ENCODE measurements at regions not wholly inside any gene's neighbourhood (a gene's known extent, or its start where the extent isn't known, plus 50 kb on each side); places are given as distances from the start of the nearest gene placed in this dataset.

DNA sequence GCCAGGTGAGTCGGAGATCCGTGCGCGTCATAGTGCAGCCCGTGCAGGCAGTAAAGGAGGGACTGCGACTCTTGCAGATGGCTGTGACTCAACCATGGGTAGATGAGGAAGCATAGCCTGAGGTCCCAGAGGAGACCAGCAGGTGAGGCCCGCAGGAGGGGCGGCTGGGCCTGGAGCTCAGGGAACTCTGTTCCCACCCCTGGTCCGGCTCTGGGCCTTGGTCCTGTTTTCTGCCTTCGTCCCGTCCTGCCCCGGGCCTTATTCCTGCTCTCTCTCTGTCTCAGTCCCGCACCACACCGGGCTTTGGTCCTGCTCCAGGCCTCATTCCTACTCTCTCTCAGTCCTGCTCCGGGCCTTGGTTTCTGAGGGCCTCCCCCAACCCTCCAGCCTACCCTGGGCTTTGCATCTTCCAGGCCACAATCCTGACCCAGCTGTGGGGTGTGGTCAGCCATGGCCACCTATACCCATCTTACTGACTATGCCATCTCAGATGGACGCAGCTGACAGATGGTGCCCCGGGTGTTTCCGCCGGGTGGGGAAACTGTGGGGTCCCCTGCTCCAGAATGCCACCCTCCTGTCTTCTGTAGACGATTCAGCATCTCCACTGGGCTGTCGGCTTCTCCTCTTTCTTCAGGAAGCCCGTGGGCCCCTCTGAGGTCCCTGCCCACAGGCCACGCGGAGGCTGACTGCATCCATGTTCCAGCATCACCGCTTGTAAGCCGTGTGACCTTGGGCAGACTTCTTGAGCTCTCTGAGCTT lies 1134.1 kb downstream of the BRD1 start:
- Mint-ChIP-seq H3K9me3 (no peaks in the 10 kb centered on the region), H3K27ac (no peak overlapping the region), H3K4me1 (no peaks in the 10 kb centered on the region), H3K4me3 (no peak overlapping the region), H3K27me3 (ENCODE audit: low read depth in 2 of 2) (no peaks in the 10 kb centered on the region), H3K36me3 (no peaks in the 10 kb centered on the region)
- ATAC-seq: no peak
- no peaks in the 10 kb centered on the region for H3K36me3 ChIP-seq (ENCODE audit: control insufficient read depth, insufficient read depth, low read length)
- H3K27ac ChIP-seq (ENCODE audit: low read length): no peak overlapping the region
- no peaks in the 10 kb centered on the region for H3K27me3 ChIP-seq (ENCODE audit: control insufficient read depth, insufficient read depth, low read length)
- H3K9me3 ChIP-seq (ENCODE audit: control insufficient read depth, insufficient read depth, low read length): no peaks in the 10 kb centered on the region
- H3K4me1 ChIP-seq (ENCODE audit: control insufficient read depth, insufficient read depth, low read length): no peaks in the 10 kb centered on the region
- no peak for DNase-seq
- TF ChIP-seq, protein P1, sequence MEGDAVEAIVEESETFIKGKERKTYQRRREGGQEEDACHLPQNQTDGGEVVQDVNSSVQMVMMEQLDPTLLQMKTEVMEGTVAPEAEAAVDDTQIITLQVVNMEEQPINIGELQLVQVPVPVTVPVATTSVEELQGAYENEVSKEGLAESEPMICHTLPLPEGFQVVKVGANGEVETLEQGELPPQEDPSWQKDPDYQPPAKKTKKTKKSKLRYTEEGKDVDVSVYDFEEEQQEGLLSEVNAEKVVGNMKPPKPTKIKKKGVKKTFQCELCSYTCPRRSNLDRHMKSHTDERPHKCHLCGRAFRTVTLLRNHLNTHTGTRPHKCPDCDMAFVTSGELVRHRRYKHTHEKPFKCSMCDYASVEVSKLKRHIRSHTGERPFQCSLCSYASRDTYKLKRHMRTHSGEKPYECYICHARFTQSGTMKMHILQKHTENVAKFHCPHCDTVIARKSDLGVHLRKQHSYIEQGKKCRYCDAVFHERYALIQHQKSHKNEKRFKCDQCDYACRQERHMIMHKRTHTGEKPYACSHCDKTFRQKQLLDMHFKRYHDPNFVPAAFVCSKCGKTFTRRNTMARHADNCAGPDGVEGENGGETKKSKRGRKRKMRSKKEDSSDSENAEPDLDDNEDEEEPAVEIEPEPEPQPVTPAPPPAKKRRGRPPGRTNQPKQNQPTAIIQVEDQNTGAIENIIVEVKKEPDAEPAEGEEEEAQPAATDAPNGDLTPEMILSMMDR (IDR thresholded peaks at IDR 0.05): no peak
- intact Hi-C loops (cut with micrococcal nuclease): no loop called here
- no peak overlapping the region for H3K4me3 ChIP-seq (ENCODE audit: low read length)
- 90% methylated on average over 26 of the region's 26 CpGs for WGBS (ENCODE audit: insufficient coverage)

DNA sequence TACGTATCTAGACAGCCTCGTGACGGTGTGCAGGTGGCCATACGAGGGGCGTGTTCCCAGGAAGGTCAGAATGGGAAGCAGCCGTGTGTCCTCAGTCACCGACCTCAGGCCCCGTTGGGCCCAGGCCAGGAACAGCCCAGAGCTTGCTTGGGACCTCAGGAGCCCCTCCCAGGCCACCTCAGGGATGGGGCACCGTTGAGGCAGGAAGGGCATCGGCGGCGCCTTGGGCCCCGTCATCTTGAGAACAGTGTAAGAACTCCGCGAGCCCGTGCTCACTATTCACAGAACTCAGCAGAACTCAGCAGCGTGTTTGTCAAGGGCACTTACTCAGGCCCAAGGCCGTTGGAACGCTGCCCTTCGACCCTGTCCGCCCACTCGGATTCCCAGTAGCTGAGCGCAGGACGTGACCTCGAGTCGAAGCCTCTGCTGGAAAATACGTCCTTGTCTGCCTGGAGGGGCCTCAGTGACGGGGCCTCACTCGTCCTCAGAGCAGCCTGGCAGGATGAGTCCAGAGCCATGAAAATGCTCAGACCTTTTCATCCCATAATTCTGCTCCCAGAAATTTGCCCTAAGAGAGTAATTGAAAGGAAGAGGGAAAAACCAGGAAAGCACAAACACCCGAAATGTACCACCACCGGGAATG lies 1134.8 kb downstream of the BRD1 start:
- Histone ChIP-seq H3K27me3 (ENCODE audit: control insufficient read depth, insufficient read depth, low read length) (no peaks in the 10 kb centered on the region), H3K36me3 (ENCODE audit: control insufficient read depth, insufficient read depth, low read length) (no peaks in the 10 kb centered on the region), H3K9me3 (ENCODE audit: control insufficient read depth, insufficient read depth, low read length) (no peaks in the 10 kb centered on the region), H3K4me1 (ENCODE audit: control insufficient read depth, insufficient read depth, low read length) (no peaks in the 10 kb centered on the region), H3K4me3 (ENCODE audit: low read length) (no peak overlapping the region), H3K27ac (ENCODE audit: low read length) (no peak overlapping the region)
- DNase-seq (no peak), ATAC-seq (no peak)
- Mint-ChIP-seq H3K27ac (no peak overlapping the region), H3K4me3 (no peak overlapping the region), H3K36me3 (no peaks in the 10 kb centered on the region), H3K27me3 (ENCODE audit: low read depth in 2 of 2) (no peaks in the 10 kb centered on the region), H3K4me1 (no peaks in the 10 kb centered on the region), H3K9me3 (no peaks in the 10 kb centered on the region)
- WGBS (ENCODE audit: insufficient coverage): 90% methylated on average over 31 of the region's 31 CpGs
- intact Hi-C loops (cut with micrococcal nuclease): no loop called here
- TF ChIP-seq, protein P1 (IDR thresholded peaks at IDR 0.05): no peak

DNA sequence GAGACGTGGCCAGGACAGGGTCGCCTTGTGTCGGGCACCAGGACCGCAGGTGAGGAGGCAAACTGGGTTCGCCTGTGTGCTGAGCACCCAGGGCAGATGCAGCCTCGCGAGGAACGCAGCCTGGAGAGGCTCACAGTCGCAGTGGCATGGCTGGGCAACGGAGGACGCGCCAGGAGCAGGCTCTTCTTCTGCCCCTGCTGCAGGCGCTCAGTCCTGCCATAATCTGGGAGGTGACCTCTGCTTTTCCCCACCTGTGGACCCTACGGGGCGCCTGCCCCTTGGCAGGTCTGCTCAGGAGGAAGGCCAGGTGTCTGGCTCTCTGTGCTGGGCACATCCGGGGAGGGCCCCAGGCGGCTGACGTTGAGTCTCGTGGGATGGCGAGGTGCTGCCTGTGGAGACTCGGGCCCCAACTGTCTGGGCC lies 1136.2 kb downstream of the BRD1 start:
- Histone ChIP-seq H3K4me3 (ENCODE audit: low read length) (no peak overlapping the region), H3K9me3 (ENCODE audit: control insufficient read depth, insufficient read depth, low read length) (no peaks in the 10 kb centered on the region), H3K27ac (ENCODE audit: low read length) (no peak overlapping the region), H3K27me3 (ENCODE audit: control insufficient read depth, insufficient read depth, low read length) (no peaks in the 10 kb centered on the region), H3K36me3 (ENCODE audit: control insufficient read depth, insufficient read depth, low read length) (no peaks in the 10 kb centered on the region), H3K4me1 (ENCODE audit: control insufficient read depth, insufficient read depth, low read length) (no peaks in the 10 kb centered on the region)
- Mint-ChIP-seq H3K9me3 (peaks cover 0 to 8% of the 10 kb centered on the region in 2 donors), H3K4me3 (no peak overlapping the region), H3K36me3 (no peaks in the 10 kb centered on the region), H3K27ac (no peak overlapping the region), H3K4me1 (no peaks in the 10 kb centered on the region), H3K27me3 (ENCODE audit: low read depth in 2 of 2) (no peaks in the 10 kb centered on the region)
- TF ChIP-seq, protein P1 (IDR thresholded peaks at IDR 0.05): no peak
- DNase-seq (no peak), ATAC-seq (no peak)
- intact Hi-C loops (cut with micrococcal nuclease): no loop called here
- WGBS (ENCODE audit: insufficient coverage): 88% methylated on average over 21 of the region's 21 CpGs
